ENCODE measurements at regions not wholly inside any gene's neighbourhood (a gene's known extent, or its start where the extent isn't known, plus 50 kb on each side); places are given as distances from the start of the nearest gene placed in this dataset.

DNA sequence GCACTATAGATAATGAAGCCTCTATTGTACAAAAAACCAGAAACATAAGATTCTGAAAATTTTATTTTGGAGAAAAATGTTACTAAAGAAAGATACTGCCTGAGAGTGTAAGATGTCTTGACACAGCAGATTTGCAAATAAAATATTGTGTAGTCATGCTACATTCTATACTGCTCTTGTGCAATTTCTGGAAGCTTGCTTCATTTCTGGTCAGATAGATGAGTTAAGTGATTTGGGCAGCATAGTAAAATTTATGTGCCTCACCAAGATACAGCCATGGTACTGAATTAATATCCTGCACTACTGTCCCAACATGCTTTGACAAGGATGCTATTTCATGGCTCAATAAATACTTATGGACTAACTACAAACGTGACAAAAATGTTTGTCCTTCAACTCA, 55.1 kb upstream of the STARD13 start:
- no peak overlapping the region for H3K4me3 ChIP-seq (ENCODE audit: low read depth, low read length)
- TF ChIP-seq, protein P1, sequence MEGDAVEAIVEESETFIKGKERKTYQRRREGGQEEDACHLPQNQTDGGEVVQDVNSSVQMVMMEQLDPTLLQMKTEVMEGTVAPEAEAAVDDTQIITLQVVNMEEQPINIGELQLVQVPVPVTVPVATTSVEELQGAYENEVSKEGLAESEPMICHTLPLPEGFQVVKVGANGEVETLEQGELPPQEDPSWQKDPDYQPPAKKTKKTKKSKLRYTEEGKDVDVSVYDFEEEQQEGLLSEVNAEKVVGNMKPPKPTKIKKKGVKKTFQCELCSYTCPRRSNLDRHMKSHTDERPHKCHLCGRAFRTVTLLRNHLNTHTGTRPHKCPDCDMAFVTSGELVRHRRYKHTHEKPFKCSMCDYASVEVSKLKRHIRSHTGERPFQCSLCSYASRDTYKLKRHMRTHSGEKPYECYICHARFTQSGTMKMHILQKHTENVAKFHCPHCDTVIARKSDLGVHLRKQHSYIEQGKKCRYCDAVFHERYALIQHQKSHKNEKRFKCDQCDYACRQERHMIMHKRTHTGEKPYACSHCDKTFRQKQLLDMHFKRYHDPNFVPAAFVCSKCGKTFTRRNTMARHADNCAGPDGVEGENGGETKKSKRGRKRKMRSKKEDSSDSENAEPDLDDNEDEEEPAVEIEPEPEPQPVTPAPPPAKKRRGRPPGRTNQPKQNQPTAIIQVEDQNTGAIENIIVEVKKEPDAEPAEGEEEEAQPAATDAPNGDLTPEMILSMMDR (IDR thresholded peaks at IDR 0.05; ENCODE audit: insufficient read depth, low read length), result no peak
- DNase-seq (ENCODE audit: low read depth), result peak; percentile 53

DNA sequence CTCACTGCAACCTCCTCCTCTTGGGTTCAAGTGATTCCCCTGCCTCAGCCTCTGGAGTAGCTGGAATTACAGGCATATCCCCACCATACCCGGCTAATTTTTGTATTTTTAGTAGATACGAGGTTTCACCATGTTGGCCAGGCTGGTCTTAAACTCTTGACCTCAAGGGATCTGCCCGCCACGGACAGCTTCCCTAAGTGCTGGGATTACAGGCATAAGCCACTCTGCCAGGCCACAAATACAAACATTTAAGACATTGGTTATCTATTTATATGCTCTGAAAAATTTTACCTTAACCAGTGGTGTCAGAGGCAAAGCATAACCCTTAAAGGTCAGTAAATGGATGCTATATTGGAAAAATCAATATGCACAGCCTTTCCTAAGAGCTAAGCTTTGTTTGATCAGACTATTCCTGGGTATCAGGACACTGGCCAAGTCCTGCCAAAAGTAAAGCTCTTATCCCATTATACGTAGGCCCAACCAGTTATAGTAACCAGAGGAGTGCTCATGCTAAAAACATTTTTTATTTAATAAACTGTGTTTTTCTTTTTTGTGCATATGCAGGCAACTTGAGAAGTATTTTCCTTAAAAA, 56.4 kb upstream of the STARD13 start:
- no peak overlapping the region for H3K4me3 ChIP-seq (ENCODE audit: low read depth, low read length)
- TF ChIP-seq, protein P1 (IDR thresholded peaks at IDR 0.05; ENCODE audit: insufficient read depth, low read length), result no peak
- no peak for DNase-seq (ENCODE audit: low read depth)

DNA sequence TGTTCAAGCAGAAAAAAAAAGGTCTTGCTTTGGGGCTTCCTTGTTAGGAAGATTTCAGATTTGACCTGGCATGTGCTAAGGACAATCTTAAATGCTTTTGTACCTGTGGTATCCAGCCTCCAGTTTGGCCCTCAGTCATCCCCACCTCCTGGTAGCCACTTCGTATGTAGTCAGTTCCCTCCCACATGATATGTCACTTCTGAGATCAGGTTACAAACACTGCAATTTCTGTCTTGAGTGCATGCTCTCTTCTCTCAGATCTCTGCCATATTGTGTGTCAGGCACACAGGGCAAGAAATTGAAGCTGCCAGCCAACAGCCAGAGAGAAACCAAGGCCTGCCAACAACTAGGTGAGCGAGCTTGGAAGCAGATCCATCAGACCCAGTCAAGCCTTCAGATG, 60.3 kb upstream of the STARD13 start:
- DNase-seq (ENCODE audit: low read depth), result no peak
- TF ChIP-seq, protein P1 (IDR thresholded peaks at IDR 0.05; ENCODE audit: insufficient read depth, low read length), result no peak
- no peak overlapping the region for H3K4me3 ChIP-seq (ENCODE audit: low read depth, low read length)

DNA sequence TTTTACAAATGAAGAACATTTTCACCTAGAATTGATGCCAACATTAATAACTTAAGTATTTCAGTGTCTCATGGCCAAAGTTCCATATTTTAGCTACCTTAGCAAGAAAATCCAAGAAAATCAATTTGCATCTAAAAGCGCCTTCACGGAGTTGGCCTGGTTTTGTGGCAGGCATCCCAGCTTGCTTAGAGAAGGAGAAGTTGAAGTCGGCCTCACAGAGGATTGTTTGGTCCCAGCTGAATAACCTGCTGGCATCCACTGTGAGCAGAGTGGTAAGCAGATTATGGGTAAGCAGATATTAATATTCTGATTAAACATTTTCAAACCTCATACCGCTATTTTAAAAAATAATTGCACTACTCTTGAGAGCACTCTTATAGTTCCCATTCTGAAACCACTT, 62.3 kb upstream of the STARD13 start:
- TF ChIP-seq, protein P1 (IDR thresholded peaks at IDR 0.05; ENCODE audit: insufficient read depth, low read length), result no peak
- DNase-seq (ENCODE audit: low read depth), result peak; percentile 29
- no peak overlapping the region for H3K4me3 ChIP-seq (ENCODE audit: low read depth, low read length)

DNA sequence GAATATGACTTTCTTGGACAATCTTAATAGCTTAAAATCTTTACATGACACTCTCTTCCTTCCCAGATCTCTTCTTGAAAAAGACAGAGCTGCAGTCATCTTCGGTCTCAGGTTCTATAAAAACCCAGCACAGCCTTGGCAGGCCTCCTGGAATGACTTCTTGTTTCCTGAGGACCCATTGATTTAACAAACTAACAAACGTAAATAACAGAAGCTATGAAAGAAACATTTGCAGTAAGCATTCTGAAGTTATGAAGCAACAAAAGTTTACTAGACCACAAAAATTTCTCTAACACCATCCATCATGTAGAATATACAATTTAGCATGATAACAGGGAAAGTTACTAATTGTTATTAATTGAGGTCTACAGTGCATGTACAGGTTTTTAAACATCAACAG, 62.8 kb upstream of the STARD13 start:
- DNase-seq (ENCODE audit: low read depth), result peak; percentile 33
- TF ChIP-seq, protein P1 (IDR thresholded peaks at IDR 0.05; ENCODE audit: insufficient read depth, low read length), result no peak
- no peak overlapping the region for H3K4me3 ChIP-seq (ENCODE audit: low read depth, low read length)

DNA sequence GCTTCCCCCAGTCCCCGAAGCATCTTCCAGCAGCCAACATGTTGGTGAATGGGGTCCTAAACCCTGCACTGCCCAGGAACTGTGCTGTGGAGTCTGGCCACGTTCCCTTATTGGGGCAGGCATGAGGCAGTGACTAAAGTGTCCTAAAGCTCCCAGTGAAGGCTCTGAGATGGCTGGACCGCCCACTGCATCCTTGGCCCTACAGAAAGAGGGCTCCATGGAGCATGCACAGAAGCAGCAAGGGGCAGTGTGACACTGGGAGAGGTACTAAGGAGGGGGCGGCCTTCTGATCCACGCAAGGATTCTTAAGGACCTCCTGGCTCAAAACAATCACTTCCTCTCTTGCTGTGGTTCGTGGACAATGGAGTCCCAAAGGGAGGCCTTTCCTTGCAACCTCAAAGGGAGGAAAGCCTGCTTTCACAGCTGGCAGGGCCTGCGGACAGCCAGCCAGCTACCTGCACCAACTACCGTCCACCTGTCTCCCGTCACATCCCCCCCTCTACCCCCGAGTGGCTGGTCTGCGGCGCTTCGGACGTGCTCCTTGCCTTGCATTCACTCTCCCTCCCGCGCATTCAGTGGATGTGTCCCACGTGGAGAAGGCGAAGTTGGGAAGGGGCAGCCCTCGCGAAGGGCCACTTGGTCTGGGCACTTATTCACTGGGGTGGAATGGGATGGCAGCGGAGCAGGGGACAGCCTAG, 63.9 kb upstream of the STARD13 start:
- DNase-seq (ENCODE audit: low read depth), result peak; percentile 9
- H3K4me3 ChIP-seq (ENCODE audit: low read depth, low read length), result peak overlapping the region; percentile 87
- TF ChIP-seq, protein P1 (IDR thresholded peaks at IDR 0.05; ENCODE audit: insufficient read depth, low read length), result no peak

Measured in fibroblast of the aortic adventitia (primary cell).